ENCODE measurements at regions not wholly inside any gene's neighbourhood (a gene's known extent, or its start where the extent isn't known, plus 50 kb on each side); places are given as distances from the start of the nearest gene placed in this dataset.

DNA sequence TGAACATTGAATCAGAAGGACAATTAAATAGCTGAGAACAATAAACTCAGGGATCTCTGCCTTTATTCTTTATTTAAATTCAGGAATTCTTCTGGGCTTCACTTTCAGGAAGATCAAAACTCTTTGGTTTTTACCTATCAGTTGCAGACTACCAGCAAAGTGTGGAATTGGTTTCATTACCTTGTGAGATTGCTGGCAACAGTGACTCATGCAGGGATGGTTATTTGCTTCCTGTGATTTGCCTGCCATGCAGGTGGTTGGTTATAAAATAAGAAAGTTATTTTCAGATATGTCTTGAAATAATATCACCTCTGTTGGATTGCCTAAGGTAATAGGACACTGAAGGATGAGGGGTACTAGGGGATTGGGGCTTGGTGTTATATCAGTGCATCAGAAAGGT, 204.6 kb downstream of the PTBP2 start:
- ChIA-PET CTCF (no interaction called here), POLR2A (no interaction called here)
- Mint-ChIP-seq H3K9me3 (ENCODE audit: insufficient read depth) (peaks cover 10% of the 10 kb centered on the region), H3K27me3 (ENCODE audit: low read depth) (peaks cover 2% of the 10 kb centered on the region), H3K4me3 (no peak overlapping the region), H3K27ac (no peak overlapping the region), H3K4me1 (ENCODE audit: low read depth) (peaks cover 8% of the 10 kb centered on the region), H3K36me3 (ENCODE audit: low read depth) (no peaks in the 10 kb centered on the region)
- DNase-seq, result no peak
- ATAC-seq, result no peak

- Mint-ChIP-seq H3K9me3 (ENCODE audit: insufficient read depth) (peaks cover 10% of the 10 kb centered on the region), H3K27me3 (ENCODE audit: low read depth) (no peaks in the 10 kb centered on the region), H3K36me3 (ENCODE audit: low read depth) (no peaks in the 10 kb centered on the region), H3K27ac (no peak overlapping the region), H3K4me1 (ENCODE audit: low read depth) (peaks cover 8% of the 10 kb centered on the region), H3K4me3 (no peak overlapping the region)
- peak; percentile 60 for DNase-seq
- peak; percentile 88 for ATAC-seq
- ChIA-PET CTCF (no interaction called here), POLR2A (no interaction called here)
Observed at GRCh38 chr1:96927125-96927524, 205.5 kb downstream of the PTBP2 start.

- Mint-ChIP-seq H3K36me3 (ENCODE audit: low read depth) (no peaks in the 10 kb centered on the region), H3K27me3 (ENCODE audit: low read depth) (peaks cover 2% of the 10 kb centered on the region), H3K27ac (no peak overlapping the region), H3K9me3 (ENCODE audit: insufficient read depth) (peaks cover 4% of the 10 kb centered on the region), H3K4me3 (no peak overlapping the region), H3K4me1 (ENCODE audit: low read depth) (peaks cover 6% of the 10 kb centered on the region)
- POLR2A ChIA-PET, result no interaction called here
- CTCF ChIA-PET, result no interaction called here
- DNase-seq (no peak), ATAC-seq (no peak)
Observed at GRCh38 chr1:96931136-96931535, 209.6 kb downstream of the PTBP2 start.

- Mint-ChIP-seq H3K4me1 (ENCODE audit: low read depth) (no peaks in the 10 kb centered on the region), H3K27me3 (ENCODE audit: low read depth) (peaks cover 2% of the 10 kb centered on the region), H3K9me3 (ENCODE audit: insufficient read depth) (no peaks in the 10 kb centered on the region), H3K36me3 (ENCODE audit: low read depth) (no peaks in the 10 kb centered on the region), H3K27ac (no peak overlapping the region), H3K4me3 (no peak overlapping the region)
- no peak for DNase-seq
- CTCF ChIA-PET, result no interaction called here
- POLR2A ChIA-PET, result no interaction called here
- no peak for ATAC-seq
Observed at GRCh38 chr1:96934282-96934681, 212.7 kb downstream of the PTBP2 start.

DNA sequence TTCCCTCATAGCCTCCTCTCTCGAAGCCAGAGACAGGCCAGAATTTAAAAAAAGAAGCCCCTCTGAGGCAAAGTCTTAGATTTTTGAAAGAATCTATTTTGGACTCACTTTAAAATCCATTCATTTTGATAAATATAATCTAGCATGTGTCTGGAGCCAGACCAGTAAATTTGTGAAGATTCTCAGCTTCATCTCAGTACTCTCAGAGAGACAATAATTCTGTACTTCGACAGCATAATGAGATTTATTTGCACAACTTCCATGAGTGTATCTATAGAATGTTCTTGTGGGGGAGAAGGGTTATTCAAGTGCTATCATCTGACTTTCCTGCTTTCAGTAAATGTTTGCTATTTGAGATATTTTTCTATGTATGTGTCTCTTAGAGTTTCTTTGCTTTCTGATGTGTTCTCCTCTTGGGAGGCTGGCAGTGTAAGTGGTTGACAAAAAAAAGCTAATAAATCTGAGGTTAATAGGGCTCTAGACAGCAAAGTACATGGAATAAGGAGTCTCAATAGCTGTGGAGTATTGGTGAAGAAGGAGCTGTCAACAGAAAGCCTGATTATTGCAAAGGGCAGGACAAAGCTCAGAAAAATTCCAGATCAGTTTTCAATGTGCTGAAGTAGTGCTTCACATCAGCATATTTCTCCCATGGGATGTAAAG, 223.0 kb downstream of the PTBP2 start:
- no peak overlapping the region for H3K4me3 Mint-ChIP-seq
- ChIA-PET CTCF (no interaction called here), POLR2A (no interaction called here)
- no peak for DNase-seq
- H3K27me3 Mint-ChIP-seq (ENCODE audit: low read depth), result no peaks in the 10 kb centered on the region
- ATAC-seq, result no peak
- no peaks in the 10 kb centered on the region for H3K4me1 Mint-ChIP-seq (ENCODE audit: low read depth)
- H3K27ac Mint-ChIP-seq, result no peak overlapping the region
- H3K9me3 Mint-ChIP-seq (ENCODE audit: insufficient read depth), result no peaks in the 10 kb centered on the region
- H3K36me3 Mint-ChIP-seq (ENCODE audit: low read depth), result no peaks in the 10 kb centered on the region

GRCh38 chr1:96945509-96946084, 224.0 kb downstream of the PTBP2 start:
- no peak overlapping the region for H3K27ac Mint-ChIP-seq
- no peak for DNase-seq
- H3K9me3 Mint-ChIP-seq (ENCODE audit: insufficient read depth), result no peaks in the 10 kb centered on the region
- H3K36me3 Mint-ChIP-seq (ENCODE audit: low read depth), result no peaks in the 10 kb centered on the region
- no peak overlapping the region for H3K4me3 Mint-ChIP-seq
- no peaks in the 10 kb centered on the region for H3K27me3 Mint-ChIP-seq (ENCODE audit: low read depth)
- no peak for ATAC-seq
- POLR2A ChIA-PET, result no interaction called here
- CTCF ChIA-PET, result no interaction called here
- H3K4me1 Mint-ChIP-seq (ENCODE audit: low read depth), result no peaks in the 10 kb centered on the region

- no peak overlapping the region for H3K4me3 Mint-ChIP-seq
- H3K4me1 Mint-ChIP-seq (ENCODE audit: low read depth), result no peaks in the 10 kb centered on the region
- no peaks in the 10 kb centered on the region for H3K9me3 Mint-ChIP-seq (ENCODE audit: insufficient read depth)
- DNase-seq (no peak), ATAC-seq (no peak)
- H3K27ac Mint-ChIP-seq, result no peak overlapping the region
- CTCF ChIA-PET, result interaction anchor here (1.3 kb wide), 1 partner anchor 10 kb away, joined by 3 read pairs; no protein-coding TSS in a partner anchor
- no peaks in the 10 kb centered on the region for H3K36me3 Mint-ChIP-seq (ENCODE audit: low read depth)
- peaks cover 5% of the 10 kb centered on the region for H3K27me3 Mint-ChIP-seq (ENCODE audit: low read depth)
- POLR2A ChIA-PET, result interaction anchor here (0.6 kb wide), 1 partner anchor 1230 kb away, joined by 4 read pairs; no protein-coding TSS in a partner anchor
Observed at GRCh38 chr1:96955307-96956012, 233.9 kb downstream of the PTBP2 start.

- POLR2A ChIA-PET, result no interaction called here
- H3K27ac Mint-ChIP-seq, result no peak overlapping the region
- no peaks in the 10 kb centered on the region for H3K36me3 Mint-ChIP-seq (ENCODE audit: low read depth)
- DNase-seq, result no peak
- no peak for ATAC-seq
- H3K4me1 Mint-ChIP-seq (ENCODE audit: low read depth), result no peaks in the 10 kb centered on the region
- CTCF ChIA-PET, result interaction anchor here (1.4 kb wide), 1 partner anchor 1093 kb away, joined by 4 read pairs; no protein-coding TSS in a partner anchor
- H3K27me3 Mint-ChIP-seq (ENCODE audit: low read depth), result peaks cover 9% of the 10 kb centered on the region
- no peak overlapping the region for H3K4me3 Mint-ChIP-seq
- H3K9me3 Mint-ChIP-seq (ENCODE audit: insufficient read depth), result no peaks in the 10 kb centered on the region
Observed at GRCh38 chr1:96962216-96962615, 240.6 kb downstream of the PTBP2 start.

DNA sequence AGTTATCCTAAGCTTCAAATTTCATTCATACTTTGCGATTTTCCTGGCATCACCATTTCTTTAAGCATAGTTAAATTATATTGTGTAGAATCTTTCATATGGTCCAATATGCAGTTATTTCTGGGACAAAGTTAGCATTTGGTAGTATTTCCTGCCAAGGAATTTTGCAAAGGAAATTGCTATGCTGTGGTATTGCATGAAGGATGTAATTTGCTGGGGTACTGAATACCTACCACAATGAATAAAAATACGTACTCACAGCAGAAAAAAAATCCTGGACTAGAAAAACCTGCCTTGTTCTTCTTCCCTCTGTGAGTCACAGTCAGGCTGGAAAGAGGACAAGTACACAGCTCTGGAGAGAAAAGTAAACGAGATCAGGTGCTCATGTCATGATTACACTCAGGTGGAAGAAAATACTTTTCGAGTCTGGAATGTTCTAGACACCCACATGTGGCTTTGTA, 241.2 kb downstream of the PTBP2 start:
- DNase-seq (no peak), ATAC-seq (no peak)
- H3K36me3 Mint-ChIP-seq (ENCODE audit: low read depth), result no peaks in the 10 kb centered on the region
- H3K9me3 Mint-ChIP-seq (ENCODE audit: insufficient read depth), result no peaks in the 10 kb centered on the region
- CTCF ChIA-PET, result interaction anchor here (1.4 kb wide), 1 partner anchor 1092 kb away, joined by 4 read pairs; no protein-coding TSS in a partner anchor
- POLR2A ChIA-PET, result no interaction called here
- H3K27ac Mint-ChIP-seq, result no peak overlapping the region
- no peaks in the 10 kb centered on the region for H3K4me1 Mint-ChIP-seq (ENCODE audit: low read depth)
- H3K4me3 Mint-ChIP-seq, result no peak overlapping the region
- peaks cover 12% of the 10 kb centered on the region for H3K27me3 Mint-ChIP-seq (ENCODE audit: low read depth)

DNA sequence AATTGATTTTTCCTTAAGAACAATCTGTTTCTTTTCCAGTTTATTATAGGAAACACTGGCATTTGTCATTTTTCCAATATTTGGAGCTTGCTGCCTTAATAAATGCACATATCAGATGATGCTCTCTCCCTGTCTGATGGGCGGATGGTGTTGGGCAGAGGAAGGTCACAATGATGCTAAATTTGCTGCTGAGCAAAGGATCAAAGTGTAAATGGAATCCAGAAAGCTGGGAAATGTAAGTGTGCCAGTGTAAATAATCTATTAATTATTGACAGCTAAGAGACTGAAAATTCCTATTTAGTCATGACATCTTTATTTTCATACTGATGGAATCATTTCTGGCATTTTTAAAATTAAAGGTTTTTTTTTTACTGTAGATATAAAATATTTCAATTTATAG, 243.2 kb downstream of the PTBP2 start:
- CTCF ChIA-PET, result interaction anchor here (1.1 to 1.8 kb wide), 3 partner anchors 9 to 1091 kb away, joined by 3 to 7 read pairs (median 5); no protein-coding TSS in a partner anchor
- no peak overlapping the region for H3K27ac Mint-ChIP-seq
- H3K9me3 Mint-ChIP-seq (ENCODE audit: insufficient read depth), result no peaks in the 10 kb centered on the region
- DNase-seq (no peak), ATAC-seq (no peak)
- H3K4me1 Mint-ChIP-seq (ENCODE audit: low read depth), result no peaks in the 10 kb centered on the region
- POLR2A ChIA-PET, result no interaction called here
- H3K27me3 Mint-ChIP-seq (ENCODE audit: low read depth), result peaks cover 13% of the 10 kb centered on the region
- H3K4me3 Mint-ChIP-seq, result no peak overlapping the region
- no peaks in the 10 kb centered on the region for H3K36me3 Mint-ChIP-seq (ENCODE audit: low read depth)

DNA sequence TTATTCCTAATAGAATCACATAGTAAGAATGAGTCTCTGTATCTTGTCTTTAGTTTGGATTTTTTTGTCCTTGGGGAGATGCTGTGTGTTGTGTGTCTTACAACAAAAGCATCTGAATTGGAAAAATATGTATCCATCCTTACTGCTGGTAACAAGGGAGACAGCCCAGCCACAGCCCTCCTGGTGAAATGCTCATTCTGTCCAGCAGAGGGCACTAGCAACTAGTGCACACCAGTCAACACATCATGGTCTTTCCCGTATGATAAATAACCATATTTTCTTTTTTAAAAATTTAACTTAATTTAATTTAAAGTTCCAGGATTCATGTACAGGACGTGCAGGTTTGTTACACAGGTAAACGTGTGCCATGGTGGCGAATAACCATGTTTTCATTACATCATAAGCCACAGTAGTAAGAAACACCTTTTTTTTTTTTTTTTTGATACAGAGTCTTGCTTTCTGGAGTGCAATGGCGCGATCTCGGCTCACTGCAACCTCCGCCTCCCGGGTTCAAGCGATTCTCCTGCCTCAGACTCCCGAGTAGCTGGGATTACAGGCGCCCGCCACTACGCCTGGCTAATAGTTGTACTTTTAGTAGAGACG, 245.1 kb downstream of the PTBP2 start:
- Mint-ChIP-seq H3K4me1 (ENCODE audit: low read depth) (no peaks in the 10 kb centered on the region), H3K4me3 (no peak overlapping the region), H3K9me3 (ENCODE audit: insufficient read depth) (no peaks in the 10 kb centered on the region), H3K27ac (no peak overlapping the region), H3K36me3 (ENCODE audit: low read depth) (no peaks in the 10 kb centered on the region), H3K27me3 (ENCODE audit: low read depth) (peaks cover 13% of the 10 kb centered on the region)
- DNase-seq (peak; percentile 78), ATAC-seq (peak; percentile 65)
- ChIA-PET POLR2A (no interaction called here), CTCF (no interaction called here)

DNA sequence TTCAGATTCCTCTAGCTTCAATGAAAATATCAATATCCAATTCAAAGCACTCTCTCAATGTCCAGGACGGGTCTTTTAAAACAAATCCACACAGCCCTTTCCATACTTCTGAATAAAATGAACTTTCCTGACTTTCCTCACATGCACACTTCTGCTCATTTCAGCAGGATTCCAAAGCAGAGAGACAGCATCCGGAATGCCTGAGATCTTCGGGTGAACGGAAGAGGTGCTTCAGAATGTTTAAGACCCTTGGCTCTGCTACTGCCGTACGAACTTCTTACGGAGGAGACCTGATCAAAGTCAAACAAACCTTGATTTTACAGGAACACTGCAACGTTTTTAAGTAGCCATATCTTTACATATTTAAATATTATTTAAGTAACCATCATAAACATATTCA, 245.7 kb downstream of the PTBP2 start:
- no peak overlapping the region for H3K27ac Mint-ChIP-seq
- DNase-seq (no peak), ATAC-seq (no peak)
- peaks cover 9% of the 10 kb centered on the region for H3K27me3 Mint-ChIP-seq (ENCODE audit: low read depth)
- H3K36me3 Mint-ChIP-seq (ENCODE audit: low read depth), result no peaks in the 10 kb centered on the region
- no peaks in the 10 kb centered on the region for H3K4me1 Mint-ChIP-seq (ENCODE audit: low read depth)
- no peak overlapping the region for H3K4me3 Mint-ChIP-seq
- ChIA-PET POLR2A (no interaction called here), CTCF (no interaction called here)
- H3K9me3 Mint-ChIP-seq (ENCODE audit: insufficient read depth), result no peaks in the 10 kb centered on the region
